ENCODE measurements at regions not wholly inside any gene's neighbourhood (a gene's known extent, or its start where the extent isn't known, plus 50 kb on each side); places are given as distances from the start of the nearest gene placed in this dataset.

GRCh38 chr4:72933029-72933428, 136.5 kb downstream of the COX18 start:
- no peak overlapping the region for H2BK120ac ChIP-seq (ENCODE audit: low read depth, low read length)
- no peak overlapping the region for H3K4me2 ChIP-seq (ENCODE audit: low read depth, low read length)
- H2BK20ac ChIP-seq (ENCODE audit: low read depth, low read length) = no peak overlapping the region
- in situ Hi-C loops (cut with MboI; ENCODE audit: low sequenced_read_pairs) = no loop called here
- no peak overlapping the region for H3K9ac ChIP-seq (ENCODE audit: low read depth, low read length)
- no peak overlapping the region for H2AK5ac ChIP-seq (ENCODE audit: low read depth, low read length)
- ATAC-seq (ENCODE audit: low read depth) = no peak
- no CpG with 5 or more reads among the region's 1 CpG for WGBS, 2 experiments (ENCODE audit: extremely low coverage in 2 of 2, insufficient read length in 1 of 2)
- H3K4ac ChIP-seq (ENCODE audit: low read depth, low read length) = no peak overlapping the region
- no peak overlapping the region for H3K18ac ChIP-seq (ENCODE audit: low read depth, low read length)
- no peak overlapping the region for H3K14ac ChIP-seq (replicated peaks; ENCODE audit: low read depth, low read length)
- no peaks in the 10 kb centered on the region for H3K9me3 ChIP-seq (ENCODE audit: control insufficient read depth, insufficient read depth, low read length)
- no peak overlapping the region for H3K56ac ChIP-seq (ENCODE audit: extremely low read depth, insufficient read depth, low read length)
- H4K91ac ChIP-seq (ENCODE audit: insufficient read depth, low read depth, low read length) = no peak overlapping the region
- no peak overlapping the region for H2AK9ac ChIP-seq (replicated peaks; ENCODE audit: low read depth, low read length, poor library complexity)
- H3K36me3 ChIP-seq (ENCODE audit: control insufficient read depth, insufficient read depth, low read length) = no peaks in the 10 kb centered on the region
- no peaks in the 10 kb centered on the region for H3K4me1 ChIP-seq (ENCODE audit: control insufficient read depth, insufficient read depth, low read length)
- no peaks in the 10 kb centered on the region for H3K79me1 ChIP-seq (ENCODE audit: low read depth in 1 of 2, low read length in 2 of 2)
- no peaks in the 10 kb centered on the region for H4K20me1 ChIP-seq (ENCODE audit: insufficient read depth, low read length)
- no peak for TF ChIP-seq RCOR1 (IDR thresholded peaks at IDR 0.05; ENCODE audit: insufficient replicate concordance, low read length)
- intact Hi-C loops (cut with micrococcal nuclease) = no loop called here
- H3K4me3 ChIP-seq (ENCODE audit: insufficient read depth, low read depth, low read length) = no peak overlapping the region
- H3K23ac ChIP-seq (ENCODE audit: low read depth, low read length) = no peak overlapping the region
- no peak overlapping the region for H4K8ac ChIP-seq (ENCODE audit: low read depth in 2 of 2, low read length in 2 of 2)
- ChIA-PET CTCF (no interaction called here), POLR2A (ENCODE audit: unreplicated experiment) (no interaction called here)
- no peaks in the 10 kb centered on the region for H3K27me3 ChIP-seq (ENCODE audit: control insufficient read depth, insufficient read depth, low read length)
- no peaks in the 10 kb centered on the region for H3K9me1 ChIP-seq (ENCODE audit: insufficient read depth, low read length)
- DNase-seq = no peak
- no TSS peak for BruUV-seq (replicated peaks)
- no peak overlapping the region for H2BK15ac ChIP-seq (ENCODE audit: low read depth, low read length)
- dilution Hi-C loops (cut with HindIII; ENCODE audit: low sequenced_read_pairs, unreplicated experiment) = no loop called here
- no peak overlapping the region for H2AFZ ChIP-seq (replicated peaks; ENCODE audit: low read length, poor library complexity)
- H2BK5ac ChIP-seq (ENCODE audit: low read depth, low read length, poor library complexity, severe bottlenecking) = no peak overlapping the region
- H3K27ac ChIP-seq (ENCODE audit: insufficient read depth, low read length) = no peak overlapping the region
- H4K5ac ChIP-seq (ENCODE audit: low read depth, low read length) = no peak overlapping the region

Data from IMR-90 (cell line).